OCI-LY1 (cell line): ENCODE measurements at regions not wholly inside any gene's neighbourhood (a gene's known extent, or its start where the extent isn't known, plus 50 kb on each side); places are given as distances from the start of the nearest gene placed in this dataset.

ENCODE experiments used
- CTCF ChIP-seq: fragments of 200-600 bp; sonication (generic), shearing (Covaris generic); IDR thresholded peaks from 2 replicates; pipeline ENCODE4 v1.5.1; 2017; ENCODE audit warnings: mild to moderate bottlenecking, antibody characterized with exemption, low read length, moderate library complexity, mixed read lengths
- EZH2 ChIP-seq: fragments of 200-600 bp; sonication (generic), shearing (Covaris generic); IDR thresholded peaks from 2 replicates; pipeline ENCODE4 v1.8.0; 2017; ENCODE audit warnings: borderline replicate concordance, mixed run types, mild to moderate bottlenecking, antibody characterized with exemption, low read length, moderate library complexity, mixed read lengths

- TF ChIP-seq CTCF (no peak), EZH2 (no peak)
Measured at GRCh38 chr5:3825531-3826451, 230.2 kb downstream of the IRX1 start.
